GM19452 (cell line): ENCODE measurements at regions not wholly inside any gene's neighbourhood (a gene's known extent, or its start where the extent isn't known, plus 50 kb on each side); places are given as distances from the start of the nearest gene placed in this dataset.

Experiments used
- ATAC-seq: cut with Tn5 transposase; IDR thresholded peaks from one replicate; pipeline ENCODE4 v1.9.1; 2021; ENCODE audit not compliant: unreplicated experiment

GRCh38 chr22:47929073-47929472 is 1166.6 kb downstream of the TBC1D22A start:
- ATAC-seq: no peak

GRCh38 chr22:47928631-47929030 is 1166.2 kb downstream of the TBC1D22A start:
- no peak for ATAC-seq

GRCh38 chr22:47927648-47928210 is 1165.3 kb downstream of the TBC1D22A start:
- ATAC-seq: no peak

GRCh38 chr22:47923011-47923427 is 1160.6 kb downstream of the TBC1D22A start:
- ATAC-seq: no peak

GRCh38 chr22:47921906-47922305 is 1159.5 kb downstream of the TBC1D22A start:
- no peak for ATAC-seq

GRCh38 chr22:47920380-47920959 is 1158.0 kb downstream of the TBC1D22A start:
- no peak for ATAC-seq

GRCh38 chr22:47919893-47920292 is 1157.4 kb downstream of the TBC1D22A start:
- no peak for ATAC-seq

- no peak for ATAC-seq
Observed at GRCh38 chr22:47919001-47919441, 1156.6 kb downstream of the TBC1D22A start.

GRCh38 chr22:47918276-47918921 is 1155.9 kb downstream of the TBC1D22A start:
- ATAC-seq: peak; percentile 72

GRCh38 chr22:47914481-47915097 is 1152.1 kb downstream of the TBC1D22A start:
- no peak for ATAC-seq

- ATAC-seq: no peak
Observed at GRCh38 chr22:47902646-47903180, 1140.3 kb downstream of the TBC1D22A start.

GRCh38 chr22:47901911-47902310 is 1139.5 kb downstream of the TBC1D22A start:
- ATAC-seq: no peak

GRCh38 chr22:47899894-47900293 is 1137.4 kb downstream of the TBC1D22A start:
- no peak for ATAC-seq

GRCh38 chr22:47898946-47899345 is 1136.5 kb downstream of the TBC1D22A start:
- ATAC-seq: no peak

- no peak for ATAC-seq
Observed at GRCh38 chr22:47891609-47892008, 1129.2 kb downstream of the TBC1D22A start.

GRCh38 chr22:47888817-47889216 is 1126.4 kb downstream of the TBC1D22A start:
- no peak for ATAC-seq

- ATAC-seq: no peak
Observed at GRCh38 chr22:47884775-47885174, 1122.3 kb downstream of the TBC1D22A start.

GRCh38 chr22:47884200-47884599 is 1121.8 kb downstream of the TBC1D22A start:
- no peak for ATAC-seq

GRCh38 chr22:47883757-47884156 is 1121.3 kb downstream of the TBC1D22A start:
- no peak for ATAC-seq

- ATAC-seq: no peak
Observed at GRCh38 chr22:47879346-47879745, 1116.9 kb downstream of the TBC1D22A start.

GRCh38 chr22:47878460-47878859 is 1116.0 kb downstream of the TBC1D22A start:
- ATAC-seq: no peak
